Common myeloid progenitor, CD34-positive (primary cell): ENCODE measurements at regions not wholly inside any gene's neighbourhood (a gene's known extent, or its start where the extent isn't known, plus 50 kb on each side); places are given as distances from the start of the nearest gene placed in this dataset.

Experiments
- CTCF ChIA-PET: fragments of 350-600 bp; sonication (Branson Sonifier 250); formaldehyde crosslinking; loops from one replicate; lab custom pipeline; 2021; ENCODE audit warnings: antibody characterized with exemption; lab: Charles Lee
- POLR2A ChIA-PET: fragments of 350-600 bp; sonication (Branson Sonifier 250); formaldehyde crosslinking; loops from one replicate; lab custom pipeline; 2021; ENCODE audit warnings: antibody characterized with exemption; lab: Charles Lee
- DNase-seq, 3 donors: peaks; one replicate each; pipeline versions ENCODE4 v3.0.0 to v3.0.0-alpha.2; 2013
- H3K27ac ChIP-seq, 2 experiments: 1 replicate in 1 of 2; 2 replicates in 1 of 2; pipeline ENCODE4 v1.7.0; 2013; ENCODE audit warnings: inconsistent platforms in 2 of 2, low read length in 2 of 2, mild to moderate bottlenecking in 2 of 2, low read depth in 1 of 2, moderate library complexity in 1 of 2; ENCODE audit not compliant: severe bottlenecking in 2 of 2, insufficient read depth in 1 of 2, poor library complexity in 1 of 2
- H3K27me3 ChIP-seq, 5 experiments: replicated peaks in 2 of 5; 1 replicate in 3 of 5; 2 replicates in 2 of 5; pipeline versions ENCODE4 v1.6.1 to v1.7.0; 2013; ENCODE audit warnings: low read length in 4 of 5, mild to moderate bottlenecking in 2 of 5, moderate library complexity in 2 of 5, inconsistent platforms in 1 of 5; ENCODE audit not compliant: insufficient read depth in 5 of 5, control insufficient read depth in 4 of 5
- H3K36me3 ChIP-seq, 4 experiments: 1 replicate in 2 of 4; 2 replicates in 2 of 4; pipeline versions ENCODE4 v1.6.1 to v1.7.0; 2013; ENCODE audit warnings: low read length in 3 of 4, control low read depth in 1 of 4, mild to moderate bottlenecking in 1 of 4; ENCODE audit not compliant: control insufficient read depth in 4 of 4, insufficient read depth in 4 of 4
- H3K4me1 ChIP-seq, 4 experiments: 1 replicate in 3 of 4; 2 replicates in 1 of 4; pipeline versions ENCODE4 v1.6.1 to v1.7.1; 2013; ENCODE audit warnings: low read length in 3 of 4, mild to moderate bottlenecking in 3 of 4, control low read depth in 1 of 4, inconsistent platforms in 1 of 4, moderate library complexity in 1 of 4; ENCODE audit not compliant: control insufficient read depth in 4 of 4, insufficient read depth in 4 of 4; ENCODE audit errors: control extremely low read depth in 1 of 4
- H3K4me3 ChIP-seq, 7 experiments: 1 replicate in 4 of 7; 2 replicates in 3 of 7; pipeline versions ENCODE4 v1.5.1 to v1.7.0; 2013; ENCODE audit warnings: mild to moderate bottlenecking in 7 of 7, low read length in 6 of 7, moderate library complexity in 6 of 7, inconsistent platforms in 2 of 7, low read depth in 2 of 7, control low read depth in 1 of 7; ENCODE audit not compliant: insufficient read depth in 4 of 7, control insufficient read depth in 1 of 7; ENCODE audit errors: extremely low read depth in 1 of 7
- H3K9me3 ChIP-seq, 5 experiments: 1 replicate in 4 of 5; 2 replicates in 1 of 5; pipeline versions ENCODE4 v1.6.1 to v1.7.1; 2013; ENCODE audit warnings: low read length in 4 of 5, mild to moderate bottlenecking in 2 of 5, inconsistent platforms in 1 of 5, low read depth in 1 of 5, moderate library complexity in 1 of 5; ENCODE audit not compliant: control insufficient read depth in 4 of 5, insufficient read depth in 2 of 5; ENCODE audit errors: control extremely low read depth in 1 of 5
- WGBS: methylation state at CpG from one replicate; pipeline ENCODE4 v1.1.5; 2013; ENCODE audit not compliant: insufficient coverage; 5-methylcytosine and 5-hydroxymethylcytosine counted together

- no peaks in the 10 kb centered on the region for H3K27me3 ChIP-seq
- no peaks in the 10 kb centered on the region for H3K36me3 ChIP-seq
- no peaks in the 10 kb centered on the region for H3K4me1 ChIP-seq
- ChIA-PET POLR2A (no interaction called here), CTCF (no interaction called here)
- no peak overlapping the region for H3K4me3 ChIP-seq
- no peak overlapping the region for H3K27ac ChIP-seq
- WGBS = 100% methylated on average over 1 of the region's 2 CpGs
- DNase-seq = no peak
- peaks cover 0 to 4% (median 0%) of the 10 kb centered on the region in 5 experiments for H3K9me3 ChIP-seq
Observed at GRCh38 chr1:187638733-187639434, 810.1 kb downstream of the PLA2G4A start.

- WGBS = 93% methylated on average over 5 of the region's 5 CpGs
- ChIA-PET POLR2A (no interaction called here), CTCF (no interaction called here)
- Histone ChIP-seq H3K27me3 (no peaks in the 10 kb centered on the region), H3K4me1 (no peaks in the 10 kb centered on the region), H3K27ac (no peak overlapping the region), H3K4me3 (no peak overlapping the region), H3K36me3 (no peaks in the 10 kb centered on the region), H3K9me3 (peaks cover 0 to 4% (median 0%) of the 10 kb centered on the region in 5 experiments)
- DNase-seq = no peak
Observed at GRCh38 chr1:187641015-187641414, 812.3 kb downstream of the PLA2G4A start.

GRCh38 chr1:187641463-187641862, 812.7 kb downstream of the PLA2G4A start:
- Histone ChIP-seq H3K4me1 (no peaks in the 10 kb centered on the region), H3K36me3 (no peaks in the 10 kb centered on the region), H3K27ac (no peak overlapping the region), H3K9me3 (peaks cover 0 to 4% (median 0%) of the 10 kb centered on the region in 5 experiments), H3K4me3 (no peak overlapping the region), H3K27me3 (no peaks in the 10 kb centered on the region)
- no peak for DNase-seq
- CTCF ChIA-PET = no interaction called here
- POLR2A ChIA-PET = no interaction called here
- 98% methylated on average over 6 of the region's 7 CpGs for WGBS

- ChIA-PET CTCF (no interaction called here), POLR2A (no interaction called here)
- Histone ChIP-seq H3K27ac (no peak overlapping the region), H3K27me3 (no peaks in the 10 kb centered on the region), H3K4me1 (no peaks in the 10 kb centered on the region), H3K36me3 (no peaks in the 10 kb centered on the region), H3K9me3 (peaks cover 0 to 4% (median 0%) of the 10 kb centered on the region in 5 experiments), H3K4me3 (no peak overlapping the region)
- no peak for DNase-seq
- 95% methylated on average over 2 of the region's 2 CpGs for WGBS
Observed at GRCh38 chr1:187641907-187642306, 813.2 kb downstream of the PLA2G4A start.

GRCh38 chr1:187645651-187646050, 816.9 kb downstream of the PLA2G4A start:
- 78% methylated on average over 2 of the region's 2 CpGs for WGBS
- Histone ChIP-seq H3K36me3 (no peaks in the 10 kb centered on the region), H3K9me3 (peaks cover 0 to 4% (median 0%) of the 10 kb centered on the region in 5 experiments), H3K4me3 (no peak overlapping the region), H3K4me1 (no peaks in the 10 kb centered on the region), H3K27ac (no peak overlapping the region), H3K27me3 (no peaks in the 10 kb centered on the region)
- no peak for DNase-seq
- ChIA-PET CTCF (no interaction called here), POLR2A (no interaction called here)

- H3K27ac ChIP-seq = no peak overlapping the region
- H3K4me1 ChIP-seq = no peaks in the 10 kb centered on the region
- ChIA-PET POLR2A (no interaction called here), CTCF (no interaction called here)
- no peak for DNase-seq
- H3K4me3 ChIP-seq = no peak overlapping the region
- peaks cover 0 to under 1% (median 0%) of the 10 kb centered on the region in 5 experiments for H3K9me3 ChIP-seq
- WGBS = 94% methylated on average over 3 of the region's 4 CpGs
- H3K36me3 ChIP-seq = no peaks in the 10 kb centered on the region
- no peaks in the 10 kb centered on the region for H3K27me3 ChIP-seq
Observed at GRCh38 chr1:187646536-187647107, 817.9 kb downstream of the PLA2G4A start.

- Histone ChIP-seq H3K9me3 (no peaks in the 10 kb centered on the region), H3K36me3 (no peaks in the 10 kb centered on the region), H3K27me3 (no peaks in the 10 kb centered on the region), H3K27ac (no peak overlapping the region), H3K4me1 (no peaks in the 10 kb centered on the region), H3K4me3 (no peak overlapping the region)
- CTCF ChIA-PET = no interaction called here
- no peak for DNase-seq
- no CpG with 5 or more reads among the region's 2 CpGs for WGBS
- POLR2A ChIA-PET = no interaction called here
Observed at GRCh38 chr1:187648091-187648490, 819.3 kb downstream of the PLA2G4A start.
